WTC11 (cell line): ENCODE measurements at regions not wholly inside any gene's neighbourhood (a gene's known extent, or its start where the extent isn't known, plus 50 kb on each side); places are given as distances from the start of the nearest gene placed in this dataset.
A peak's percentile ranks its signal among the peaks of the same experiment; 100 is the strongest.

Experiments used
- ATAC-seq: fragments of 200-7000 bp; cut with Tn5 transposase; 2 replicates; pipeline ENCODE4 v1.10.0; 2021; ENCODE audit warnings: mild to moderate bottlenecking, moderate library complexity
- CTCF ChIA-PET: fragments of 300-600 bp; sonication (Branson Sonifier 250); formaldehyde crosslinking; loops from one replicate; lab custom pipeline; 2021; ENCODE audit warnings: antibody characterized with exemption; lab: Charles Lee
- POLR2A ChIA-PET: fragments of 350-600 bp; sonication (Branson Sonifier 250); formaldehyde crosslinking; loops from one replicate; lab custom pipeline; 2021; ENCODE audit warnings: antibody characterized with exemption; lab: Charles Lee
- DNase-seq: peaks from one replicate; pipeline ENCODE4 v3.0.0; 2021; ENCODE audit warnings: low spot score
- H3K27ac Mint-ChIP-seq: 2 replicates; pipeline ENCODE4 v1.8.0; 2021; ENCODE audit warnings: mixed read lengths
- H3K27me3 Mint-ChIP-seq: 2 replicates; pipeline ENCODE4 v1.8.0; 2021; ENCODE audit warnings: low read depth, mild to moderate bottlenecking, moderate library complexity, mixed read lengths
- H3K36me3 Mint-ChIP-seq: 2 replicates; pipeline ENCODE4 v1.8.0; 2021; ENCODE audit warnings: mixed read lengths
- H3K4me1 Mint-ChIP-seq: 2 replicates; pipeline ENCODE4 v1.8.0; 2022; ENCODE audit warnings: mixed read lengths
- H3K4me3 Mint-ChIP-seq: 2 replicates; pipeline ENCODE4 v1.8.0; 2021; ENCODE audit warnings: mild to moderate bottlenecking, moderate library complexity, mixed read lengths
- H3K9me3 Mint-ChIP-seq: 2 replicates; pipeline ENCODE4 v1.8.0; 2021; ENCODE audit warnings: mixed read lengths
- CREB1 ChIP-seq: sonication (generic); formaldehyde crosslinking; IDR thresholded peaks from 2 replicates; pipeline ENCODE4 v1.8.0; 2023; ENCODE audit warnings: mild to moderate bottlenecking, missing genetic modification reagents
- CREM ChIP-seq: sonication (generic); formaldehyde crosslinking; IDR thresholded peaks from 2 replicates; pipeline ENCODE4 v1.8.1; 2022; ENCODE audit warnings: mild to moderate bottlenecking, missing genetic modification reagents, moderate library complexity
- ELF4 ChIP-seq: sonication (generic); formaldehyde crosslinking; IDR thresholded peaks from 2 replicates; pipeline ENCODE4 v1.8.1; 2022; ENCODE audit warnings: low read depth, mild to moderate bottlenecking, moderate library complexity, missing genetic modification reagents
- EMX1 ChIP-seq: fragments of 250-450 bp; sonication (Bioruptor Pico); IDR thresholded peaks from 2 replicates; pipeline ENCODE4 v1.8.0; 2021; ENCODE audit warnings: mild to moderate bottlenecking
- FOXJ3 ChIP-seq: sonication (generic); formaldehyde crosslinking; IDR thresholded peaks from 2 replicates; pipeline ENCODE4 v1.9.0; 2021; ENCODE audit warnings: missing genetic modification reagents, mild to moderate bottlenecking, borderline replicate concordance
- FOXK1 ChIP-seq: sonication (generic); formaldehyde crosslinking; IDR thresholded peaks from 2 replicates; pipeline ENCODE4 v1.8.0; 2022; ENCODE audit warnings: mild to moderate bottlenecking, moderate library complexity, missing genetic modification reagents
- GABPB1 ChIP-seq: sonication (generic); formaldehyde crosslinking; IDR thresholded peaks from 2 replicates; pipeline ENCODE4 v1.8.1; 2023; ENCODE audit warnings: mild to moderate bottlenecking, missing genetic modification reagents
- JUN ChIP-seq: sonication (generic); formaldehyde crosslinking; IDR thresholded peaks from 2 replicates; pipeline ENCODE4 v1.8.0; 2023; ENCODE audit warnings: mild to moderate bottlenecking, missing genetic modification reagents
- MXD4 ChIP-seq: fragments of 250-450 bp; sonication (Bioruptor Pico); IDR thresholded peaks from 2 replicates; pipeline ENCODE4 v1.8.0; 2021; ENCODE audit warnings: mild to moderate bottlenecking, moderate library complexity, borderline replicate concordance
- NFE2L1 ChIP-seq: sonication (generic); formaldehyde crosslinking; IDR thresholded peaks from 2 replicates; pipeline ENCODE4 v1.8.1; 2023; ENCODE audit warnings: missing genetic modification reagents
- NFYB ChIP-seq: sonication (generic); formaldehyde crosslinking; conservative IDR thresholded peaks from 2 replicates; pipeline ENCODE4 v1.8.0; 2022; ENCODE audit warnings: low read depth, missing genetic modification reagents
- NR1H2 ChIP-seq: sonication (generic); formaldehyde crosslinking; IDR thresholded peaks from 2 replicates; pipeline ENCODE4 v1.9.0; 2021; ENCODE audit warnings: mild to moderate bottlenecking, moderate library complexity, missing genetic modification reagents
- RELA ChIP-seq: sonication (generic); formaldehyde crosslinking; IDR thresholded peaks from 2 replicates; pipeline ENCODE4 v1.8.1; 2022; ENCODE audit warnings: missing genetic modification reagents, mild to moderate bottlenecking, borderline replicate concordance
- TCF7 ChIP-seq: sonication (generic); formaldehyde crosslinking; IDR thresholded peaks from 2 replicates; pipeline ENCODE4 v1.8.0; 2022; ENCODE audit warnings: mild to moderate bottlenecking, low read depth, missing genetic modification reagents, moderate library complexity
- ZNF121 ChIP-seq: sonication (generic); formaldehyde crosslinking; IDR thresholded peaks from 2 replicates; pipeline ENCODE4 v1.8.0; 2023; ENCODE audit warnings: missing genetic modification reagents
- ZNF423 ChIP-seq: fragments of 250-450 bp; sonication (Bioruptor Pico); IDR thresholded peaks from 2 replicates; pipeline ENCODE4 v2.1.2; 2022; ENCODE audit warnings: mild to moderate bottlenecking, moderate library complexity
- TF ChIP-seq, protein P1 (sequence below): sonication (generic); formaldehyde crosslinking; IDR thresholded peaks from 2 replicates; pipeline ENCODE4 v1.8.1; 2023; ENCODE audit warnings: mild to moderate bottlenecking, missing genetic modification reagents, moderate library complexity
- TF ChIP-seq, protein P2 (sequence below): fragments of 250-450 bp; sonication (Bioruptor Pico); IDR thresholded peaks from 2 replicates; pipeline ENCODE4 v1.9.0; 2021; ENCODE audit warnings: mild to moderate bottlenecking
- TF ChIP-seq, protein P3 (sequence below): fragments of 200-600 bp; IDR thresholded peaks from 2 replicates; pipeline ENCODE4 v1.8.0; 2022; ENCODE audit warnings: antibody characterized with exemption
- TF ChIP-seq, protein P4 (sequence below): sonication (generic); formaldehyde crosslinking; IDR thresholded peaks from 2 replicates; pipeline ENCODE4 v1.8.1; 2022; ENCODE audit warnings: missing genetic modification reagents, borderline replicate concordance
- TF ChIP-seq, protein P5 (sequence below): sonication (generic); formaldehyde crosslinking; IDR thresholded peaks from 2 replicates; pipeline ENCODE4 v1.8.1; 2022; ENCODE audit warnings: low read depth, missing genetic modification reagents, borderline replicate concordance
- TF ChIP-seq, protein P6 (sequence below): sonication (generic); formaldehyde crosslinking; conservative IDR thresholded peaks from 2 replicates; pipeline ENCODE4 v1.8.1; 2023; ENCODE audit warnings: mild to moderate bottlenecking, low read depth, missing genetic modification reagents, moderate library complexity

DNA sequence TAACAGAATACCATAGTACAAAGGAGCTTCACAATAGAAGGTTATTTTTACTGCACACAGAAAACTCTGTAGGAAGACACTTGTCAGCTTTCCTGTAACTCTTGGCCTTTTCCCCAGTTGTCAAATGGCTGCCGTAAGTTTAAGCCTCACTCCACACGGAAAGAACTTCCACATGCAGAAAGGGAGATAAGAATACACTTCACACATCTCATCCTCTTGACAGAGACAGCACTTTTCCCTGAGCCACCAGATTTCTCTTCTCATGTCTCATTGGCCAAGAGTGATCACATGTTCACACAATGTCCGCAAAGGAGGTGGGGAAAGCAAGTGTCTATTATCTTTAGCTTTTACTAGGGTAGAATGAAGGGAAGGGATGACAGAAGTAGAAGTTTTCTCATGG, 540.7 kb downstream of the HAO1 start:
- H3K36me3 Mint-ChIP-seq: no peaks in the 10 kb centered on the region
- no peak overlapping the region for H3K4me3 Mint-ChIP-seq
- peaks cover 4% of the 10 kb centered on the region; the same call in 1 of the 2 replicates for H3K4me1 Mint-ChIP-seq
- ChIA-PET CTCF (no interaction called here), POLR2A (no interaction called here)
- DNase-seq: no peak
- no peak; the same call in 1 of the 2 replicates for ATAC-seq
- no peak for TF ChIP-seq ZNF121 (CRISPR knock-in tag)
- TF ChIP-seq, protein P1, sequence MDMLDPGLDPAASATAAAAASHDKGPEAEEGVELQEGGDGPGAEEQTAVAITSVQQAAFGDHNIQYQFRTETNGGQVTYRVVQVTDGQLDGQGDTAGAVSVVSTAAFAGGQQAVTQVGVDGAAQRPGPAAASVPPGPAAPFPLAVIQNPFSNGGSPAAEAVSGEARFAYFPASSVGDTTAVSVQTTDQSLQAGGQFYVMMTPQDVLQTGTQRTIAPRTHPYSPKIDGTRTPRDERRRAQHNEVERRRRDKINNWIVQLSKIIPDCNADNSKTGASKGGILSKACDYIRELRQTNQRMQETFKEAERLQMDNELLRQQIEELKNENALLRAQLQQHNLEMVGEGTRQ (CRISPR knock-in tag): peak; percentile 67
- no peak for TF ChIP-seq NR1H2 (CRISPR knock-in tag)
- TF ChIP-seq NFYB (CRISPR knock-in tag): peak; percentile 65
- peaks cover 15% of the 10 kb centered on the region for H3K9me3 Mint-ChIP-seq
- no peaks in the 10 kb centered on the region for H3K27me3 Mint-ChIP-seq
- H3K27ac Mint-ChIP-seq: no peak overlapping the region

DNA sequence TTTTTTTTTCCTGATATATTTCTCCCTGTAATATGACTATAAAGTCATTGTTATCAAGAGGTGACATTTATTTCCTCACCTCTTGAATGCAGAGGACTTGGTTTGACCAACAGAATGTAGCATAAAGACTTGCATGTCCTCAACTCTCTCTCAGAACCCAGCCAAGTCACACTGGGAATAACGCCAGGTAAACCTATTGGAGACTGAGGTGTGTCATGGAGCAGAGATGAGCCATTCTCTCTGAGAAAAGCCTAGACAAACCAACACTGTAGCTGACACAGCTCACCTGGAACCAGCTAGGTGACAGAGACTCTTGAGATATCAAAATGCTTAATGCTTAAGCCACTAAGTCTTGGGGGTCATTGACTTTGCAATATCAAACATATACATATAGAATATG, 533.6 kb downstream of the HAO1 start:
- ChIA-PET POLR2A (no interaction called here), CTCF (no interaction called here)
- ATAC-seq (no peak), DNase-seq (no peak)
- Mint-ChIP-seq H3K27me3 (no peaks in the 10 kb centered on the region), H3K9me3 (peaks cover 7% of the 10 kb centered on the region), H3K4me3 (no peak overlapping the region), H3K27ac (no peak overlapping the region), H3K36me3 (no peaks in the 10 kb centered on the region), H3K4me1 (peaks cover 4% of the 10 kb centered on the region)
- TF ChIP-seq FOXJ3 (CRISPR knock-in tag): no peak
- TF ChIP-seq, protein P2, sequence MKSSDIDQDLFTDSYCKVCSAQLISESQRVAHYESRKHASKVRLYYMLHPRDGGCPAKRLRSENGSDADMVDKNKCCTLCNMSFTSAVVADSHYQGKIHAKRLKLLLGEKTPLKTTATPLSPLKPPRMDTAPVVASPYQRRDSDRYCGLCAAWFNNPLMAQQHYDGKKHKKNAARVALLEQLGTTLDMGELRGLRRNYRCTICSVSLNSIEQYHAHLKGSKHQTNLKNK: no peak
- TF ChIP-seq NFE2L1 (CRISPR knock-in tag): no peak
- no peak for TF ChIP-seq ELF4 (CRISPR knock-in tag)
- no peak for TF ChIP-seq MXD4 (CRISPR knock-in tag)
- no peak for TF ChIP-seq JUN (CRISPR knock-in tag)
- no peak for TF ChIP-seq CREM (CRISPR knock-in tag)
- TF ChIP-seq, protein P3, sequence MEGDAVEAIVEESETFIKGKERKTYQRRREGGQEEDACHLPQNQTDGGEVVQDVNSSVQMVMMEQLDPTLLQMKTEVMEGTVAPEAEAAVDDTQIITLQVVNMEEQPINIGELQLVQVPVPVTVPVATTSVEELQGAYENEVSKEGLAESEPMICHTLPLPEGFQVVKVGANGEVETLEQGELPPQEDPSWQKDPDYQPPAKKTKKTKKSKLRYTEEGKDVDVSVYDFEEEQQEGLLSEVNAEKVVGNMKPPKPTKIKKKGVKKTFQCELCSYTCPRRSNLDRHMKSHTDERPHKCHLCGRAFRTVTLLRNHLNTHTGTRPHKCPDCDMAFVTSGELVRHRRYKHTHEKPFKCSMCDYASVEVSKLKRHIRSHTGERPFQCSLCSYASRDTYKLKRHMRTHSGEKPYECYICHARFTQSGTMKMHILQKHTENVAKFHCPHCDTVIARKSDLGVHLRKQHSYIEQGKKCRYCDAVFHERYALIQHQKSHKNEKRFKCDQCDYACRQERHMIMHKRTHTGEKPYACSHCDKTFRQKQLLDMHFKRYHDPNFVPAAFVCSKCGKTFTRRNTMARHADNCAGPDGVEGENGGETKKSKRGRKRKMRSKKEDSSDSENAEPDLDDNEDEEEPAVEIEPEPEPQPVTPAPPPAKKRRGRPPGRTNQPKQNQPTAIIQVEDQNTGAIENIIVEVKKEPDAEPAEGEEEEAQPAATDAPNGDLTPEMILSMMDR: no peak
- TF ChIP-seq GABPB1 (CRISPR knock-in tag): no peak
- TF ChIP-seq, protein P4, sequence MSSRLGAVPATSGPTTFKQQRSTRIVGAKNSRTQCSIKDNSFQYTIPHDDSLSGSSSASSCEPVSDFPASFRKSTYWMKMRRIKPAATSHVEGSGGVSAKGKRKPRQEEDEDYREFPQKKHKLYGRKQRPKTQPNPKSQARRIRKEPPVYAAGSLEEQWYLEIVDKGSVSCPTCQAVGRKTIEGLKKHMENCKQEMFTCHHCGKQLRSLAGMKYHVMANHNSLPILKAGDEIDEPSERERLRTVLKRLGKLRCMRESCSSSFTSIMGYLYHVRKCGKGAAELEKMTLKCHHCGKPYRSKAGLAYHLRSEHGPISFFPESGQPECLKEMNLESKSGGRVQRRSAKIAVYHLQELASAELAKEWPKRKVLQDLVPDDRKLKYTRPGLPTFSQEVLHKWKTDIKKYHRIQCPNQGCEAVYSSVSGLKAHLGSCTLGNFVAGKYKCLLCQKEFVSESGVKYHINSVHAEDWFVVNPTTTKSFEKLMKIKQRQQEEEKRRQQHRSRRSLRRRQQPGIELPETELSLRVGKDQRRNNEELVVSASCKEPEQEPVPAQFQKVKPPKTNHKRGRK (CRISPR knock-in tag): no peak
- TF ChIP-seq, protein P5, sequence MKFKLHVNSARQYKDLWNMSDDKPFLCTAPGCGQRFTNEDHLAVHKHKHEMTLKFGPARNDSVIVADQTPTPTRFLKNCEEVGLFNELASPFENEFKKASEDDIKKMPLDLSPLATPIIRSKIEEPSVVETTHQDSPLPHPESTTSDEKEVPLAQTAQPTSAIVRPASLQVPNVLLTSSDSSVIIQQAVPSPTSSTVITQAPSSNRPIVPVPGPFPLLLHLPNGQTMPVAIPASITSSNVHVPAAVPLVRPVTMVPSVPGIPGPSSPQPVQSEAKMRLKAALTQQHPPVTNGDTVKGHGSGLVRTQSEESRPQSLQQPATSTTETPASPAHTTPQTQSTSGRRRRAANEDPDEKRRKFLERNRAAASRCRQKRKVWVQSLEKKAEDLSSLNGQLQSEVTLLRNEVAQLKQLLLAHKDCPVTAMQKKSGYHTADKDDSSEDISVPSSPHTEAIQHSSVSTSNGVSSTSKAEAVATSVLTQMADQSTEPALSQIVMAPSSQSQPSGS: no peak
- no peak for TF ChIP-seq ZNF423 (CRISPR knock-in tag)
- no peak for TF ChIP-seq RELA
- TF ChIP-seq FOXK1: no peak
- TF ChIP-seq TCF7 (CRISPR knock-in tag): no peak
- TF ChIP-seq EMX1 (CRISPR knock-in tag): no peak
- no peak for TF ChIP-seq CREB1
- TF ChIP-seq, protein P6, sequence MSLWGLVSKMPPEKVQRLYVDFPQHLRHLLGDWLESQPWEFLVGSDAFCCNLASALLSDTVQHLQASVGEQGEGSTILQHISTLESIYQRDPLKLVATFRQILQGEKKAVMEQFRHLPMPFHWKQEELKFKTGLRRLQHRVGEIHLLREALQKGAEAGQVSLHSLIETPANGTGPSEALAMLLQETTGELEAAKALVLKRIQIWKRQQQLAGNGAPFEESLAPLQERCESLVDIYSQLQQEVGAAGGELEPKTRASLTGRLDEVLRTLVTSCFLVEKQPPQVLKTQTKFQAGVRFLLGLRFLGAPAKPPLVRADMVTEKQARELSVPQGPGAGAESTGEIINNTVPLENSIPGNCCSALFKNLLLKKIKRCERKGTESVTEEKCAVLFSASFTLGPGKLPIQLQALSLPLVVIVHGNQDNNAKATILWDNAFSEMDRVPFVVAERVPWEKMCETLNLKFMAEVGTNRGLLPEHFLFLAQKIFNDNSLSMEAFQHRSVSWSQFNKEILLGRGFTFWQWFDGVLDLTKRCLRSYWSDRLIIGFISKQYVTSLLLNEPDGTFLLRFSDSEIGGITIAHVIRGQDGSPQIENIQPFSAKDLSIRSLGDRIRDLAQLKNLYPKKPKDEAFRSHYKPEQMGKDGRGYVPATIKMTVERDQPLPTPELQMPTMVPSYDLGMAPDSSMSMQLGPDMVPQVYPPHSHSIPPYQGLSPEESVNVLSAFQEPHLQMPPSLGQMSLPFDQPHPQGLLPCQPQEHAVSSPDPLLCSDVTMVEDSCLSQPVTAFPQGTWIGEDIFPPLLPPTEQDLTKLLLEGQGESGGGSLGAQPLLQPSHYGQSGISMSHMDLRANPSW (CRISPR knock-in tag): no peak
